Ishikawa (cell line): ENCODE measurements at regions not wholly inside any gene's neighbourhood (a gene's known extent, or its start where the extent isn't known, plus 50 kb on each side); places are given as distances from the start of the nearest gene placed in this dataset.

ENCODE experiments used
- CEBPB ChIP-seq: IDR thresholded peaks from 2 replicates; pipeline ENCODE4 v1.6.1; 2012
- CREB1 ChIP-seq: IDR thresholded peaks from 2 replicates; pipeline ENCODE4 v1.6.1; 2012; ENCODE audit warnings: low read depth
- EP300 ChIP-seq: IDR thresholded peaks from 2 replicates; pipeline ENCODE4 v1.6.1; 2012; ENCODE audit warnings: borderline replicate concordance
- RAD21 ChIP-seq: IDR thresholded peaks from 2 replicates; pipeline ENCODE4 v1.6.1; 2012; ENCODE audit warnings: low read depth
- REST ChIP-seq: IDR thresholded peaks from 2 replicates; pipeline ENCODE4 v1.6.1; 2012; ENCODE audit warnings: low read depth, mild to moderate bottlenecking
- TAF1 ChIP-seq: IDR thresholded peaks from 2 replicates; pipeline ENCODE4 v1.6.1; 2012; ENCODE audit warnings: low read depth, mild to moderate bottlenecking
- TCF12 ChIP-seq: IDR thresholded peaks from 2 replicates; pipeline ENCODE4 v1.6.1; 2012; ENCODE audit warnings: low read depth
- USF1 ChIP-seq: IDR thresholded peaks from 2 replicates; pipeline ENCODE4 v1.6.1; 2012
- YY1 ChIP-seq: IDR thresholded peaks from 2 replicates; pipeline ENCODE4 v1.6.1; 2012; ENCODE audit warnings: low read depth
- ZBTB7A ChIP-seq: IDR thresholded peaks from 2 replicates; pipeline ENCODE4 v1.6.1; 2012; ENCODE audit warnings: low read depth

- TF ChIP-seq RAD21 (no peak), TCF12 (no peak), CEBPB (no peak), CREB1 (no peak), YY1 (no peak), TAF1 (no peak), EP300 (no peak), REST (no peak), USF1 (0 out of 2 replicates have a peak, but pooled peaks have one; percentile 36), ZBTB7A (no peak)
These were observed 58.6 kb upstream of the CD34 start for GRCh38 chr1:207969528-207969927.
